Gastrocnemius medialis (tissue), 4 donors: ENCODE measurements at regions not wholly inside any gene's neighbourhood (a gene's known extent, or its start where the extent isn't known, plus 50 kb on each side); places are given as distances from the start of the nearest gene placed in this dataset.

ENCODE experiments used
- ATAC-seq, 2 donors: fragments of 150-250 bp; one replicate each; pipeline ENCODE4 v1.9.1; 2016
- DNase-seq, 2 donors: peaks; one replicate each; pipeline ENCODE4 v3.0.0-alpha.2; 2019
- H3K27ac ChIP-seq, 4 donors: fragments of 200-600 bp; sonication (generic); 1 replicate in 1 of 4; 2 replicates in 3 of 4; pipeline ENCODE4 v1.5.1; 2016 to 2018; ENCODE audit warnings: mild to moderate bottlenecking in 2 of 4, moderate library complexity in 1 of 4
- H3K27me3 ChIP-seq, 3 donors: fragments of 200-600 bp; sonication (generic) in 2 of 3; 1 replicate in 1 of 3; 2 replicates in 2 of 3; pipeline versions ENCODE4 v1.5.1 to v1.6.0; 2016 to 2019; ENCODE audit warnings: mild to moderate bottlenecking in 1 of 3, moderate library complexity in 1 of 3
- H3K36me3 ChIP-seq, 2 donors: fragments of 200-600 bp; sonication (generic) in 1 of 2; one replicate each; pipeline ENCODE4 v1.5.1; 2017 to 2018
- H3K4me1 ChIP-seq, 2 donors: fragments of 200-600 bp; sonication (generic) in 1 of 2; one replicate each; pipeline ENCODE4 v1.5.1; 2016 to 2017; ENCODE audit warnings: mild to moderate bottlenecking in 2 of 2
- H3K4me3 ChIP-seq, 4 donors: fragments of 200-600 bp; sonication (generic) in 3 of 4; 1 replicate in 1 of 4; 2 replicates in 3 of 4; pipeline ENCODE4 v1.5.1; 2016 to 2019; ENCODE audit warnings: mild to moderate bottlenecking in 2 of 4
- H3K9me3 ChIP-seq, 3 donors: fragments of 200-600 bp; sonication (generic) in 2 of 3; 1 replicate in 1 of 3; 2 replicates in 2 of 3; pipeline ENCODE4 v1.5.1; 2016 to 2019
- POLR2A ChIP-seq, 2 donors: fragments of 450-650 bp; IDR thresholded peaks; one replicate each; pipeline ENCODE4 v1.6.1; 2017; ENCODE audit warnings: antibody characterized with exemption in 2 of 2, mild to moderate bottlenecking in 2 of 2, moderate library complexity in 2 of 2
- in situ Hi-C, 4 donors: fragments of 200-750 bp; cut with MboI; loops; one replicate each; pipeline versions ENCODE4 v1.15.0 to v1.8.0; 2017; ENCODE audit warnings: low sequenced_read_pairs in 4 of 4
- intact Hi-C: fragments of 100-400 bp; cut with DNase I; formaldehyde crosslinking; loops from one replicate; pipeline ENCODE4 v1.15.1; 2023; ENCODE audit warnings: low total_unique reads
- TF ChIP-seq, protein P1 (sequence below), 5 experiments: fragments of 450-650 bp in 3 of 5; fragments of 200-600 bp in 2 of 5; sonication (generic) in 2 of 5; IDR thresholded peaks in 4 of 5; conservative IDR thresholded peaks in 1 of 5; 1 replicate in 4 of 5; 2 replicates in 1 of 5; pipeline ENCODE4 v1.5.1; 2016 to 2019; ENCODE audit warnings: antibody characterized with exemption in 5 of 5, mild to moderate bottlenecking in 3 of 5, moderate library complexity in 3 of 5

DNA sequence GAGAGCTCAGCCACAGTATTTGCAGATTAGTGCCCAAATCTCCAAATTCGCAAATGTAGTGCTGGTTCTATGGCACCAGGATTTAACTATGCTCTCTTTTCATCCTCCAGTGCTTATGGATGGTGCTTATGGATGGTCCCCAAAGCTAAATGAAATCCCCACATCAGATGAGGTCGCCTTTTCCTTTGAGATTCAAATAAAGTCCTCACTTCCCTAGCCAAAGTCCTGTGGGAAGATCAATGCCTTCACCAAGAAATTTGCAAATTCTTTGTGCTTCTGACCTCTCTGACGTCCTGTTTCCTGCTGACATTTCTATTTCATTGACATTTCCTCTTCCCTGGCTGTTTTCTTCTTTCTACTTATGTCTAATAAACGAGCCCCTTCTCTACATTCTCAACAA is 1077.0 kb upstream of the C9orf72 start:
- in situ Hi-C loops (no loop called here), intact Hi-C loops (no loop called here)
- H3K4me3 ChIP-seq: no peak overlapping the region
- H3K36me3 ChIP-seq: no peaks in the 10 kb centered on the region
- H3K9me3 ChIP-seq: no peaks in the 10 kb centered on the region
- ATAC-seq (no peak), DNase-seq (no peak)
- TF ChIP-seq POLR2A (IDR thresholded peaks at IDR 0.05): no peak
- TF ChIP-seq, protein P1, sequence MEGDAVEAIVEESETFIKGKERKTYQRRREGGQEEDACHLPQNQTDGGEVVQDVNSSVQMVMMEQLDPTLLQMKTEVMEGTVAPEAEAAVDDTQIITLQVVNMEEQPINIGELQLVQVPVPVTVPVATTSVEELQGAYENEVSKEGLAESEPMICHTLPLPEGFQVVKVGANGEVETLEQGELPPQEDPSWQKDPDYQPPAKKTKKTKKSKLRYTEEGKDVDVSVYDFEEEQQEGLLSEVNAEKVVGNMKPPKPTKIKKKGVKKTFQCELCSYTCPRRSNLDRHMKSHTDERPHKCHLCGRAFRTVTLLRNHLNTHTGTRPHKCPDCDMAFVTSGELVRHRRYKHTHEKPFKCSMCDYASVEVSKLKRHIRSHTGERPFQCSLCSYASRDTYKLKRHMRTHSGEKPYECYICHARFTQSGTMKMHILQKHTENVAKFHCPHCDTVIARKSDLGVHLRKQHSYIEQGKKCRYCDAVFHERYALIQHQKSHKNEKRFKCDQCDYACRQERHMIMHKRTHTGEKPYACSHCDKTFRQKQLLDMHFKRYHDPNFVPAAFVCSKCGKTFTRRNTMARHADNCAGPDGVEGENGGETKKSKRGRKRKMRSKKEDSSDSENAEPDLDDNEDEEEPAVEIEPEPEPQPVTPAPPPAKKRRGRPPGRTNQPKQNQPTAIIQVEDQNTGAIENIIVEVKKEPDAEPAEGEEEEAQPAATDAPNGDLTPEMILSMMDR (IDR thresholded peaks at IDR 0.05 in 4 of 5, conservative IDR thresholded peaks at IDR 0.05 in 1 of 5): no peak
- no peaks in the 10 kb centered on the region for H3K27me3 ChIP-seq
- no peak overlapping the region for H3K27ac ChIP-seq
- H3K4me1 ChIP-seq: no peaks in the 10 kb centered on the region

DNA sequence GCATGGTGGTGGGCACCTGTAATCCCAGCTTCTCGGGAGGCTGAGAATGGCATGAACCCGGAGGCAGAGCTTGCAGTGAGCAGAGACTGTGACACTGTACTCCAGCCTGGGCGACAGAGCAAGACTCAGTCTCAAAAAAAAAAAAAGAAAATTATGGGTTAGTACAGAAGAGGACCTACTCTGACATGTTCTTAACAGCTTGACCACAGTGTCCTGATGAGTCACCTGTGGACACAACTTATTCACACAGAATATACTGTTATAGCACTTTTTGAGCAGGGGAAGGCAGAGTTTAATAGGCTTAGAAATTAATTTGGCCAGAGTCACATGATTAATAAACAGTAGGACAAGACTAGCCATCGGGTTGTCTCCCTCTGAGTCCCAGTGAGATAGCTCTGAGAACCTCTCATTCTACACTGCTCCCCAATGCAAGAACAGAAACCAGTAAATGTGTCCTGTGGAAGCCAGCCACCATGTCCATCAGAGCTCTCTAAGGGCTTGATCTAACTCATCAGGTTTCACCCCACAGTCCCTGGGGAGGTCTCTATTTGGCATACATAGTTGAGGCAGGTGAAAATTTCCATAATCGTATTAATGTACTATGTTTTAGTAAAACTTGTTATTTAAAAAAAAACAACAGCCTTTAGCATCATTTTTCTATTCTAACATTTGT is 1077.9 kb upstream of the C9orf72 start:
- no peak for ATAC-seq
- Histone ChIP-seq H3K27ac (no peak overlapping the region), H3K4me3 (no peak overlapping the region), H3K27me3 (no peaks in the 10 kb centered on the region), H3K9me3 (no peaks in the 10 kb centered on the region), H3K36me3 (no peaks in the 10 kb centered on the region), H3K4me1 (no peaks in the 10 kb centered on the region)
- in situ Hi-C loops (no loop called here), intact Hi-C loops (no loop called here)
- DNase-seq: no peak
- TF ChIP-seq POLR2A (IDR thresholded peaks at IDR 0.05): no peak
- TF ChIP-seq, protein P1 (IDR thresholded peaks at IDR 0.05 in 4 of 5, conservative IDR thresholded peaks at IDR 0.05 in 1 of 5): no peak

DNA sequence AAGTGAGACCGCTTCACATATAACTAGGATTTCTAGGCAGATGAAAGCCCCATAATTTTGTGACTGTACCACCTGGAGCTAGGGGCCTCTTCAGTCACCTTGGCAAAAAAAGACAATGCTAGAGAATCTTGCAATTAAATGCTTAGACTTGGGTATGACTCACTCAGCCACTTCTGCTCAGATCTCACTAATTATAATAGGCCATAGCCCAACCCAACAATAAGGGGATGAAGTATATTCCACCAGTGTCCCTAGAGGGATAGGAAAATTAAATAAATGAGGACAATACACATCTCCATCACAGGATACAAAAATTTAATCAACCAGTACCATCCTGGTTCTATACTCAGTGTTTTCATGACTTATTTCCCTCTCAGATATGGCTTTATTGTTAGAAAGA is 1079.9 kb upstream of the C9orf72 start:
- Histone ChIP-seq H3K36me3 (no peaks in the 10 kb centered on the region), H3K9me3 (no peaks in the 10 kb centered on the region), H3K27me3 (no peaks in the 10 kb centered on the region), H3K4me1 (no peaks in the 10 kb centered on the region), H3K4me3 (no peak overlapping the region), H3K27ac (no peak overlapping the region)
- no peak for ATAC-seq
- TF ChIP-seq, protein P1 (IDR thresholded peaks at IDR 0.05 in 4 of 5, conservative IDR thresholded peaks at IDR 0.05 in 1 of 5): no peak
- TF ChIP-seq POLR2A (IDR thresholded peaks at IDR 0.05): no peak
- DNase-seq: no peak
- intact Hi-C loops (no loop called here), in situ Hi-C loops (no loop called here)

DNA sequence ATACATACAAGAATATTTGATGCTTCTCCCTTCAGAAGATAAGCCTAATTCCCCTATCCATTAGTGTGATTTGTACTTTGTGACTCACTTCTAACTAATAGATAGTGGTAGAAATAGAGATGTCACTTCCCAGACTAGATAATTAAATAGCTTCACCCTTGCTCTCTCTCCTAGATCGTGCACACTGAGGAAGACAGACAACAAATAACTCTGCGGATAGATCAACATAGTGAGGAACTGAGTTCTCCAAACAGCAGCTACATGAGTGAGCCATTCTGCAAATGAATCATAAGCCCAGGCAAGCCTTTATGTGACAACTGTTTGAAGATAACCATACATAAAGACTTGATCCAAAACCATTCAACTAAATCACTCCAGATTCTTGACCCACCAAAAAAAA is 1083.4 kb upstream of the C9orf72 start:
- DNase-seq (no peak), ATAC-seq (no peak)
- H3K4me3 ChIP-seq: no peak overlapping the region
- H3K4me1 ChIP-seq: no peaks in the 10 kb centered on the region
- TF ChIP-seq, protein P1 (IDR thresholded peaks at IDR 0.05 in 4 of 5, conservative IDR thresholded peaks at IDR 0.05 in 1 of 5): no peak
- no peak for TF ChIP-seq POLR2A (IDR thresholded peaks at IDR 0.05)
- no peaks in the 10 kb centered on the region for H3K27me3 ChIP-seq
- no peak overlapping the region for H3K27ac ChIP-seq
- no peaks in the 10 kb centered on the region for H3K9me3 ChIP-seq
- in situ Hi-C loops: no loop called here
- intact Hi-C loops: no loop called here
- no peaks in the 10 kb centered on the region for H3K36me3 ChIP-seq

DNA sequence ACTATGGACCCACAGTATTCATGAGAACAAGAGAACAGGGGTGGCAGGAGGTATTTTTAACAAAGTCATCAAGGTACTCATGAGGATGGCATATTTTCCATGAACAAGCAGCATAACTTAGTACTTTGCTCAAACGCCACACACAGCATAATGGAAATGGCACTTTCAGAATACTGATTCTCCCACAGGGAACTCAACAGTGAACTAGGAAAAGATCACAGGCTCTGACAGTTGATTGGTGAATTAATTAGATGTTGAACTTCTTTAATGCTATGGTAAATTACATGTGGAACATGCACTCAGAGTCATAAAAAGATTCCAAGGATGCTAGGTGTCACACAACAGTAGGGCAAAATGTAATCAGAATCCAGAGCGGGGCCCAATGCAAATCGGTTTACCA is 1088.6 kb upstream of the C9orf72 start:
- Histone ChIP-seq H3K27me3 (no peaks in the 10 kb centered on the region), H3K4me1 (no peaks in the 10 kb centered on the region), H3K9me3 (no peaks in the 10 kb centered on the region), H3K27ac (no peak overlapping the region), H3K4me3 (no peak overlapping the region), H3K36me3 (no peaks in the 10 kb centered on the region)
- intact Hi-C loops (no loop called here), in situ Hi-C loops (no loop called here)
- ATAC-seq (no peak), DNase-seq (no peak)
- TF ChIP-seq POLR2A (IDR thresholded peaks at IDR 0.05): no peak
- TF ChIP-seq, protein P1 (IDR thresholded peaks at IDR 0.05 in 4 of 5, conservative IDR thresholded peaks at IDR 0.05 in 1 of 5): no peak
